ENCODE measurements at regions not wholly inside any gene's neighbourhood (a gene's known extent, or its start where the extent isn't known, plus 50 kb on each side); places are given as distances from the start of the nearest gene placed in this dataset.
"Not testable (repeated sequence)": the region's sequence is repeated elsewhere in the genome, so short reads cannot be mapped to it uniquely, and the experiment has no call there.

DNA sequence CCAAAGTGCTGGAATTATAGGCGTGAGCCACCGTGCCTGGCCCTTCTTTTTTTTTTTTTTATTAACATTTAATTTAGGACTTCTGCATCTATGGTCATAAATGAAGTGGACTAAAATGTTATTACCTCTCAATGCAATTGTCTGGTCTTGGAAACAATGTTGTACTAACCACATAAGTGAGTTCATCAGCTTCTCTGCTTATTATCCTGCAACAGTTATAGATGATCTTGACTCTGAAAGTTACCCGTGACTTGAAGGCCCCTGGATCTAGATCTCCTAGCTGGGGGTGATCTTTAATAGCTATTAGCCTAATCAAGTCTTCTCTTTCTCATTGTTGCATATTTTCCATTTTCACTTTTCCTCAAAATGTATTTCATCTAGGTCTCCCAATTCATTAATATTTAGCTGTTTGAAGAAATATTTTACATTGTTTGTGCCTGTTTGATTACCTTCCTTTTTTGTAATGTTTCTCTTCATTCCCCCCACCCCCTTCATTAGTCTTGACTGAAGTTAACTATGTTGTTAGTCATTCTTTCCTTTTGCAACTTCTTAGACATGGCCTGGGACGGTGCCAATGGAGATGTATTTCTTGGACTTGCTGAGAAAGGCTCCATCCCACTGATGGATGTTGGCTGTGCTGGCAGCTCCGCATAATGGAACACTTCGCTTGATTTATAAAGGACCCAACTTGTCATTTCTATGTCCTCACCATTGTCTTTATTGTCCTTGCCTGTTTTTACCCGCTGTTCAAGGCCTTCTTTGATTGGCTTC, 141.6 kb upstream of the RIOK3 start:
- peak; percentile 42 to 88 (median 64) for DNase-seq

DNA sequence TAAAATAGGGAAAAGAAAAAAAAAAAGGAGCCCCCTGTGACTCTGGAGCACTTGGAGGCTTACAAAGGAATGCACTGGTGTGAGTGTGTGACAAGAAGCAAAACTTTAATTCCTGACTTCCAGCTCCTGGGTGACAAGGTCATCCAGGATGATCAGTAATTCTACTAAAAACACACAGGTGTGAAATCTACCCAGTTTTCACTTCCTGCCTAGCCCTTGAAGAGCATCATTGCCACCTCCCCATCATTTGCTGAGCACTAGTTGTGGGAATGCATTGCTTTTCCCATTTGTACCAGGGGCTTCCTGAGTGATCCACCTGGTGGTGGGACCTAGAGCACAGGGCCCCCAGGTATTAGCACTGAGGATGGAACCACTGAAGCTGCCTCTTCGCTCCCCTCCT, 139.7 kb upstream of the RIOK3 start:
- no peak for DNase-seq

DNA sequence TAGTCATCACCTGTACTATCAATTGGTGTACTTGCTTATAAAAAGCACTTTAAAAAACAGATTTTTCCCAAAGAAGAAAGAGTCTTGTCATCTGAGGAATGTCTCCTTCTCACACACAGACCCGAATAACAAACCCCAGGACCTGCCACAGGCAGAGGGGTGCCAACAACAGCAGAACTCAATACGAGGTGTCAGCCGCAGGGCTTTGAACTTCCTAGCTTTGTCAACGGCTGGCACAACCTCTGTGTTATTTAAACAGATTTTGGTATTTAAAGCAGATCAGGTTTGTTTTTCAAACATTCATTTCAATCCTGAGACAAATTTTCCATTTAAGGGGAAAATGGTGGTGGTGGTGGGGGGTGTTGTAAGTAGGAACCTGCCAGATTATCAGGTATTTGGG, 138.4 kb upstream of the RIOK3 start:
- DNase-seq = no peak

DNA sequence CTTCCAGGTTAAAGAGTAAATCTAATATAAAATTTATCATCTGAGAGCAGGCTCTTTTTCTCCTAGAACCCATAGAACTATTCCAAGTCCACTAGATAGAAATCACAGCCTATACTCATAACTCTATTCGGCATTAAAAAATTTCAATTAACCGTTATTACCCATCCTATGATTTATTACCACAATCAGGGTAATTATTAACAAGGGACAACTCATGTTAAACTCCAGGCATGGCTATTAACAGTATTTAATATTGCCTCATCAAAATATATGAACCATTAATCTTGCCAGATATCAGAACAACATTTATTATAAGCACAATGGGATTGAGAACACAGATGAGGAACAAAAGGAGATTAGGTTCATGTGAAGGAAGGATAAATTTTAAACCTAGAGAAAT, 136.8 kb upstream of the RIOK3 start:
- DNase-seq = no peak

DNA sequence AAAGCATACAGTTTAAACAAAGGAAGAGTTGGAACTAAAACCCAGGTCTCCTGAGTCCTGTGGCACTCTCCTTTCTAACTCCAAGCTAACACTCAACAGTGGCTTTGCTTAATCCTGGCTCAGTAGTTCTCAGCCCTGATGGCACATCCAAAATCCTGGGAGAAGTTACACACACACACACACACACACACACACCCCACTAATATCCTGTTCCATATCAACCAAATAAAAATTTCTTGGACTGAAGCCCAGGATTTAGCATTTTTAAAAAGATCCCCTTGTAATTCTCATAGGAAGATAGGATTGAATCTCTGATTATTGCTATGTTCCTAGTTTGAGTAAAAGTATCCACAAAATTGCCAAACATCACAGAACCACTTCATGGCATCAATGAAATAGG, 136.1 kb upstream of the RIOK3 start:
- no peak for DNase-seq

DNA sequence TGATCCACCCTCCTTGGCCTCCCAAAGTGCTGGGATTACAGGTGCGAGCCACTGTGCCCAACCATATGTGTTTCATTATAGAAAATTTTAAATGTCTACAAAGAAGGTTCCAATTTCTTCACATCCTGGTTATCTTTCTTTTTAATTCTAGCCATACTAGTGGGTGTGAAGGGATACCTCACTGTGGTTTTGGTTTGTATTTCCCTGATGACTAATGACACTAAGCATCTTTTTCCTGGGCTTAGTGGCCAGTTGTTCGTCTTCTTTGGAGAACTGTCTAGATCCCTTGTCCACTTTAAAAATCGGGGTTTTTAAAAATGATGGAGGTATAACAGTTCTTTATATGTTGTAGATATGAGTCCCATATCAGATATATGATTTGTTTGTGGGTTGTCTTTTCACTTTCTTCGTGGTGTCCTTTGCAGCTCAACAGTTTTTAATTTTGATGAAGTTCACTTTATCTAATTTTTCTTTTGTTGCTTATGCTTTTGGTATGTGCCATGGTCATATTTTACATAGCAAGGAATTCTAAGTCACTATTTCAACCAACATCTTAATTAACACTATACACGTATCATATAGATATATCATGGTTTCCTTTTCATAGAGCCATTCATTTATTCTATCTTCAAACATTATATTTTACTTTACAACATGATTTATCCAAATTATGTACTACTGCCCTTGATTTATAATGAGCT, 135.0 kb upstream of the RIOK3 start:
- DNase-seq = peak in 1 of 3 donors; percentile 61

DNA sequence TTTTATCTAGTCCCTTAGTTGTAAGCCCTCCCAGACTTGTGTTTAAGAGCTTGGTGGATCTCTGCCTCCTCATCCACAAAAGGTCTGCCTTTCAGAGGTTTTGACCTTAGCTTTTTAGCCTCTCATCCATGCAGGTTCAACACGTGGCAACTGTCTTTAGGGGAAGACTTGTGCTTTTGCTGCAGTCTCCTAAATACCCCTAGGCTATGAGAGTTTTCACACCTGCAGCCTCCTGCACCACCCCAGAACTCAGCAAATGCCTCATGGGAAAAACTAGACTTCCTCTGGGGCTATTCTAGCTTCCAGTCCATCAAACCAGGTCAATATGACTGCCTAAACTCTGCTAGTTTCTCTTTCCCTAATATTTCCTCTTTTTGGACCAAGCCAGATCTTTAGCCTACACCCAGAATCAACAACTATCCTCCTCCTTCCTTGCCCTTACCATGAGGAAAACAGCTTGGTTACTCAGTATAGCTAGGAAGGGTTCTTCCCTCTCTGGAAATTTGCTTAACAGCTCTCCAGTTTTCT, 132.3 kb upstream of the RIOK3 start:
- DNase-seq = no peak

DNA sequence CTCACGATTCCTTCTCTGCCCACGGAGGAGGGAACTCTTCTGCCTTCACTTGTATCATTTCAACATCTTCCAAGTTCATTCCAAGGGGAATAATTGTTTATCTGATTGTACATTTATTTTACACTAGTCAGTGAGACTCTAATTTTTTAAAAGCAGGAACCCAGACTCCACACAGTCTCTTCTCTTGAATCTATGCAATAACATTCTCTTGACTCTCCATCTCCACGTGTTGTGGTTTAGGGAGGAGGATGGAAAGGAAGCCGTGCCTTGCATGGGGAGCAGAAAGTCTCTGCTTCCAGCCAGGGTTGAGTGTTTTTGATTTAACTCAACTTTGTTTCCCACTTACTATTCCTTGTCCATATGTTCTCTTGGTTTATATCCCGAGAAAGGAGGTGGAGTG, 131.1 kb upstream of the RIOK3 start:
- no peak for DNase-seq

DNA sequence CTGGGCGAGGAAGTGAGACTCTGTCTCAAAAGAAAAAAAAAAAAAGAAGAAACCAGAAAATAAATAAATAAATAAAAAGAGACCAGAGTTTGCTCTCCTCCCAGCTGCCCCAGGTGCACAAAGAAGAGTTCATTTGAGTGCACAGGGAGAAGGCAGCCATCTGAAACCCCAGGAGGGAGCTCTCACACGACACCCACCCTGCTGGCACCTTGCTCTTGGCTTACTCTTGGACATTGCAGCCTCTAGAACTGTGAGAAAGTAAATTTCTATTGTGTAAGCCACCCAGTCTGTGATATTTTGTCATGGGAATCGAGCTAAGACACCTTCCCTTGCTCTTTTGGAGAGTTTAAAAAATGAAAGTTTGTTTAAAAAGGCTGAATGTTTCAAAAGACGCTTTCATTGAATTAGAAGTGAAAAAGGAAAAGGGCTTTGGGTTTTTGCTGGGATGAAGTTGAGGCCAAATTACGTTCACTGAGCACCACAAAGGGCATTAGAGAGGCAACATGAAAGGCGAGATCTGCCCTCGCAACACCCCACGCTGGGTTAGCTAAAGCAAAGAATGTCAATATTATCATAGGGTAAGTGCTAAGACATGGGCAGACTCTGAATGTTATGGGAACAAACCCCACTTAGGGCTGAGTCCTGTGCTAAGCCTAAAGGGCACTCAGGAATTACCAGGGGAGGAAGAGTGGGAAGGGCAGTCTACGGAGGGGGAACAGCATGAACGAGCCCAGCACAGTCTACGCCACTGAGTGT, 128.9 kb upstream of the RIOK3 start:
- DNase-seq = no peak

DNA sequence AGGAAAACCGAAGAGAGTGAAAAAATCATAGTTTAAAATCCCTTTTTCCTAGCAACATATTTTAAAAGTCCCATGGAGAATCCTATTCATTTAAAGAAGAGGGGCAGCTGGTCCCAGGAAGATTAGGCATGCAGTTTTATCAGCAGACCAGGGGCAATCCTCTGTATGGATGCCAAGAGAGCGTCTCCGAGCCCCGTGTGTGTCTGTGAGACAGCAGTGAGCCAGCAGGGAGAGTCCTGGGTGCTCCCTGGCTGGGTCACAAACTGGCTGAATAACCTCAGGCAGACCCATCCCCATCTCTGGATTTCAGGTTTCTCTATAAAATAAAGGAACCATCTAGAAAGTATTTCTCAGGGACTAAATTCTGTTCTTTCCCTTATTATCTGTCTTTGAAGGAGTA, 128.2 kb upstream of the RIOK3 start:
- no peak for DNase-seq

DNA sequence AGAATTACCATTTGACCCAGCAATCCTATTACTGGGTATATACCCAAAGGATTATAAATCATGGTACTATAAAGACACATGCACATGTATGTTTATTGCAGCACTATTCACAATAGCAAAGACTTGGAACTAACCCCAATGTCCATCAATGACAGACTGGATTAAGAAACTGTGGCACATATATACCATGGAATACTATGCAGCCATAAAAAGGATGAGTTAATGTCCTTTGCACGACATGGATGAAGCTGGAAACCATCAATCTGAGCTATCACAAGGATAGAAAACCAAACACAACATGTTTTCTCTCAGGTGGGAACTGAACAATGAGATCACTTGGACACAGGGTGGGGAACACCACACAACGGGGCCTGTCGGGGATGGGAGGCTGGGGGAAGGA, 123.4 kb upstream of the RIOK3 start:
- not testable (repeated sequence) for DNase-seq

DNA sequence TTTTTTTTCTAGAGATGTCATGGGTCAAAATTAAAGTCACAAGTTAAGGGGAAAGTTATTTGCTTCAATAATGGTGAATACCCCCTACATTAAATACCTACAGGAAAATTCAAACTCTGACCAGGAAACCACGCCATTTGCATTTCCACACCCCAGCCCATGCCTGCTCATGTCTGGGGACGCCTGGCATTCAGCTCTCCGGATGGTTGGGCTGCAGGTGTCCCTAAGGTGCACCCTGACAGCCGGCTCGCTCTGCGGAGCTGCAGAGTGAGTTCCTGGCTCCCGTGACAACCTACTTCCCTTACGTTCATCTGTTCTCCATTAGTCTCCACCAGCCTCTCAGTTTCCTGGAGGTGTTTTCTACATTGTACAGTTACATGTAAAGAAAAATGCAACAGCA, 122.7 kb upstream of the RIOK3 start:
- no peak for DNase-seq

DNA sequence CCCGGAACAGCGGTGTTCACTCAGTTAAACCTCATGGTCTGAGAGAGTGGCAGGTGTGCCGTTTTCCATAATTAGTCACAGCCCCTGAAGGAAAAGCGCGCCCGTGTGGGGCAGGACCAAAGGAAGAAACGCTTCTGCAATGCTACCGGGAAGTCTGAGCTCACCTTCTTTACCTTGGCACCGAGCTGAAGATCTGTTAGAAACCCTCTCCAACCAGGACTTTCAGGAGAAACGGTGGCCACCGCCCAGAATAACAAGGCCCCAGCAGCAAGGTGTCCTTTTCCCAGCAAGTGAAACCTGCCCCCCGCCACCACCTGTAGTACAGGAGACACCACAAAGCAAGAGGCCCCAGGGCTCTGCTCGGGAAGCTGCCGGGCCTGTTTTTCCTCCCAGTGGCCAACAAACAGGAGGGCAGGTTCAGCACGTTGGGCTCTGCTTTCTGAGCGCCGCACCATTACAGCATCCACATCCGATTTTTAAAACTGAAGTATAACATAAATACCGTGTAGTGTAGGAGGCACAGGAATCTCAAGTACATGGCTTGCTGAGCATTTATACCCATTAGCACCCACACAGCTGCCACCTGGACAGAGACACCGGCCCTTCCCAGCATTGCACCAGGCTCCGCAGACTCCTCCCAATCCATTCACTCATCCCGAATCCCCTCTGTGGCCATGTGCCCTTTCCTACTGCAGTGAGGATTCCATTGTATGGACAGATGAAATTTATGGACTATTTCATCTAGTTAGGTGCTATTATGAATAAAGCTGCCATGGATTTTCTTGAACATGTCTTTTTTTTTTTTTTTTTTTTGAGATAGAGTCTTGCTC, 121.8 kb upstream of the RIOK3 start:
- no peak for DNase-seq

DNA sequence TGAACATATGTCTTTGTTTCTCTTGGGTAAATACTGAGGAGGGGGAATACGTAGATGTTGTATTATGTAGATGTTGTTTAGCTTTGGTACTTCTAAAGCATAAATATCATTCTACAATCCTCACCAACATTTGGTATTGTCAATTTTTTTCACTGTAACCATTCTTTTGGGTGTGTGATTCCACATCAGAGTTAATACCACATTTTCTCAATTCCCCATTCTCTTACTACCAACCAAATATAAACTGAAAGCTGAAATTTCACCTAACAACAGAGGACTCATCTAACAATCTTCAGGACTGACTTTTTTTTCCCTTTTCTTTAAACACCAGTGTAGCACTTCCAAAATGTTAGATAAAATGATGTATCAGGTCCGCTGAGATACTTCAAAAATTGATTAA, 120.7 kb upstream of the RIOK3 start:
- DNase-seq = no peak

DNA sequence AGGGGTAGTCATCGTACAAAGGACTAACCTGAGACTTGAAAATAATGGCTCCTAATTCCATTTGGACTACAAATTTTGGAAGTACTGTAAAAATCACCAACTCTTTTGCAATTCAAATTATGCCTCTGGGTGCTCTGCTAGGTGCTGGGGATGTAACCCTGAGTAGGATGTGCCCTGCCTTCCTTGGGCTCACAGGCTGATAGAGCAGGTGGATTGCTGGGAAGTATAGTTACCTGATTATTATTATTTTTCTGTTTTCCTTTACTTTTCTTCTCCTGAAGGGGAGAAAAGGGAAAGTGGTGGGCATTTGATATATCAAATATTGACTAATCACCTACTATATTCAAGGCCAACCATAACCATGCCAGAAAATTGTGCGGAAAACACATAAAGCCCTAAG, 119.3 kb upstream of the RIOK3 start:
- DNase-seq = no peak

DNA sequence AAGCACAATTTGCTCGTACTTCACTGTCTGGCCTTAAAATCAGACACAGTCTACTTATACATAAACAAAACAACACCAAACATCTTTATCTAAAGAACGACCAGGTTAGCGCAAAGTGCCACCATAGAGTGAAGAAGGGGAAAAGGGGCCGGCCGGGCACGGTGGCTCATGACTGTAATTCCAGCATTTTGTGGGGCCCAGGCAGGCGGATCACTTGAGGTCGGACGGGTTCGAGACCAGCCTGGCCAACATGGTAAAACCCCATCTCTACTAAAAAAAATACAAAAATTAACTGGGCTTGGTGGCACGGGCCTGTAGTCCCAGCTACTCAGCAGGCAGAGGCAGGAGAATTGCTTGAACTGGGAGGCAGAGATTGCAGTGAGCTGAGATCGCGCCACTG, 118.5 kb upstream of the RIOK3 start:
- no peak for DNase-seq

DNA sequence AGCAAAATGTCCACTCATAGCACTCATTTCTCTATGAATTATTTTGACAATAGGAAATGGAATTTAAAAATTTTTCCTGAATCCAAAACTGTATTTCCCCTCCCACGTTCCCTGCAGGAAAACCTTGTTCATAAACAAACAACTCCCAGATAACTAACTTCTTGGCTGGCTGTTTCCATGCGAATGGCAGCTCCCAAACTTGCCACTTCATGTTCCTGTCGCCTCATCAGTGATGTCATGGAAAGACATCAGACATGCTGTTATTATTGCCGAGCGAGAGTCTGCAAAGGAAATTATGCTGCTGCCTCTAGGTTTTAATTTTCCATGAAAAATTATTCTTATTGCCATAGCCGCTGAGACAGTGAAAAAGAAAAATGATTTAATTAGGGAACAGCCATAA, 117.0 kb upstream of the RIOK3 start:
- DNase-seq = peak in 1 of 3 donors; percentile 59

DNA sequence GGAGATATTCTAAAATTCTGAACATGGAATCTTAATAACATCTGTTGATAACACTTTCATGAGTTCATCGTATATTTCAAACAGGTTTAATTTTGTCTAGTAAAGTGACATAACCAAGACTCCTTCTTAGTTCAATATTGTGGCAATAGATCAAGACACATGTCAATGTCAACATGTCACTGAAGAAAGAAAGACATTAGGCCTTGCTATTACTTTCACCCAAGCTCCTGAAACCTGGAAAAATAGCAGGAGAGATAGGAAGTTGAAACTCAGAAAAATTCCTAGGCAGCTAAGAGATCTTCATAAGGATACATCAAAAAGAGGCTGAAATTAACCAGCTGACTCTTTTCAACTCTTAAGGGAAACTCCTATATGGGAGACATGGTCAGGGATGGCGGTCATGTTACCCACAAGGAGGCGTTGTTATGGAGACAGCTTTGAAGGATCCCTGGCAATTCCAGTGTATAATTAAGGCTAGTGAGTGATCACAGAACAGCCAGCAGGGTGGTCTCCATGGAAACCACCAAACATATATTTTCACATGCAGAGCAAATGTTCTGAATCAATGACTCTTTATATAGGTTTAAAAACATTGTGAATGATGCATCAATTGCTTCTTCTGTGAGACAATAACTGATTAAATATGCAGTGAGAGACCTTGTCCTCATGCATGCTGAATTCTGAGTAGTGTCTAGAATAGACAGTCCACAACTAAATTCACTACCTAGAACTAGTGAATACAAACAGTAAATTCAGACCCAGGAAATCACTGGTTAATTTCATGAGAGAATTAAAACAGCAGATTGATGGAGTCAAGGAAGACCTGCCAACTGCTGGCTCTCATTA, 115.3 kb upstream of the RIOK3 start:
- peak in 2 of 3 donors; percentile 32 to 66 for DNase-seq

DNA sequence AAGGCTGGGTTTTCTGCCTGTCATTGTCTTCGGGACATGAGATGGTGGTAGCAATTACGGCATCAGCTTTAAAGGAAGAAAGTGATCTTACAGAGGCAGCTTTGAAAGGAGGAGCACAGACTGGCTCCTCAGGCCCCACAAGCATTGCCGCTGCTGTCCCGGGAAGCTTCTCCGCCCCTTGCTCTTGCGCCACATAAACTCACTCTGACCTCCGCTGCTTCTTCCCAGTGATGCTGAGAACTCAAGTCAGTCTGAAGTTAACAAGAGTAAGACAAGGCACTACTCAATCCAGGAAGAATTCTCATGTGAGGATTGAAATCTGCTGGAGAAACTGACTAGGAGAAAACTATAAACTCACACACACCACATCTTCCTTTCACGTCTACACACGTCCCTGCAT, 112.4 kb upstream of the RIOK3 start:
- DNase-seq = peak in 1 of 3 donors; percentile 53

DNA sequence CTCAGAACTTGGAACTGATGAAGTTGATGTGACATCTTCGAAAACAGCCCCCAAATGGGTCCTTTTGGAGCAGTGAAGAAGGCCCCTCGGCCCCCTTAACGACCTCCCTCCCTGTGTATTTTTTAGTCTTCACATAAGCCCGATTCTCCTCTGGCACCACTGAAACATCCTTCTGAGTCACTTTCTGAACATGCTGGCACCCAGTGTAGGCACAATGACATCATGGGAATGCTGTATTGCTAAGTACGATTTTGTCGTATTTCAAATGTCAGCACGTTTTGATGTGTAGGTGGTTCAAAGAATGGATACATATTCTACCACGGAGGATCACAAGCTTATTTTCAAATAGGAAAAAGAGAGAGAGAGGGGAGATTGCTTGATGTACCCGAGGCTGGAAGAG, 111.7 kb upstream of the RIOK3 start:
- no peak for DNase-seq

DNA sequence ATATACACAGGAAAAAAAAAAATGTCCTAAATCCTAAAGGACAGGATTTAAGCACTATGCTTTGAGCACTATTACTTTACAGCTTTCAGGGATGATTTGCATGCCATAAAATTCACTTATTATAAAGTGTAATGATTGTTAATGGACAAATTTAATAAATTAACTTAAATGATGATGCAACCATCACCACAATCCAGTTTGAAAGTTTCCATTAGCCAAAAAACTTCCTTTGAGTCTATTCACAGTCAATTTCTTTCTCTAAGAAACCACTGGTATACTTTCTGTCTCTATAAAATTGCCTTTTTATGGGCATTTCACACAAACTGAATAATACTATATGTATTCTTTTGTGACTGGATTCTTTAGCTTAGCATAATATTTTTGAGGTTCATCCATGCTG, 111.1 kb upstream of the RIOK3 start:
- DNase-seq = no peak
